Esophagus squamous epithelium (tissue), 4 donors: ENCODE measurements at regions not wholly inside any gene's neighbourhood (a gene's known extent, or its start where the extent isn't known, plus 50 kb on each side); places are given as distances from the start of the nearest gene placed in this dataset.

Experiments used
- POLR2A ChIP-seq, 4 donors: fragments of 450-650 bp; IDR thresholded peaks; one replicate each; pipeline ENCODE4 v1.6.1; 2017; ENCODE audit warnings: antibody characterized with exemption in 4 of 4, mild to moderate bottlenecking in 4 of 4, moderate library complexity in 3 of 4
- TF ChIP-seq, protein P1 (sequence below), 6 experiments: fragments of 450-650 bp in 4 of 6; fragments of 200-600 bp in 2 of 6; sonication (generic) in 2 of 6; IDR thresholded peaks; one replicate each; pipeline ENCODE4 v1.5.1; 2016 to 2019; ENCODE audit warnings: antibody characterized with exemption in 6 of 6, mild to moderate bottlenecking in 4 of 6, moderate library complexity in 4 of 6

DNA sequence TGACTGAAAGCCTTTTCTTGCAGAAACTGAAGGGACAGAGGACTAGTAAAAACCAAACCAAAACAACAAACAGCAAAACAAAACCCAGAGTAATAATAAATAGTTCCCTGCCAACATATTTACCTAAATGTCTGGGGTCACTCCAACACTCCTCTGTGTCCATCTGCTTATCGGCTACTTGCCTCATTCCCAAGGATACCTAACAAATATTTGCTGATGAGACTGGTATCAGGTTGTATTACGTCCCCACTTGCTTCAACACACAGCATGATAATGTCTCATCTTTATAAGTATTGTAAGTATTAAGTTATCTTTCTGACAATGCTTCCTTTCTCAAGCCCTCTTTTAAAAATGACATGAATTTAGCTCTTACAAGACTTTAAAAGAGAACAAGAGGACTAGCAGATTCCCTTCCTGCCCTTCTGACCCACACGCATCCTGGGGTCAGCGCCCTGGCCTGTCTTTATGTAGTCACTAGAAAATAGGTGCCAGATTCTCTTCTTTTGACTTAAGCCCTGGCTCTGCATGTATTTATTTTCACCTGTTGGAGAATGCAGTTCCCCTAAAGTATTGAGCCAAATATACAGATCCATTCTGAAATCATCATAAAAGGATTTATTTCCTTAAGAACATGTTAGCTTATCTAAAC lies 110.2 kb downstream of the SEM1 start:
- TF ChIP-seq, protein P1, sequence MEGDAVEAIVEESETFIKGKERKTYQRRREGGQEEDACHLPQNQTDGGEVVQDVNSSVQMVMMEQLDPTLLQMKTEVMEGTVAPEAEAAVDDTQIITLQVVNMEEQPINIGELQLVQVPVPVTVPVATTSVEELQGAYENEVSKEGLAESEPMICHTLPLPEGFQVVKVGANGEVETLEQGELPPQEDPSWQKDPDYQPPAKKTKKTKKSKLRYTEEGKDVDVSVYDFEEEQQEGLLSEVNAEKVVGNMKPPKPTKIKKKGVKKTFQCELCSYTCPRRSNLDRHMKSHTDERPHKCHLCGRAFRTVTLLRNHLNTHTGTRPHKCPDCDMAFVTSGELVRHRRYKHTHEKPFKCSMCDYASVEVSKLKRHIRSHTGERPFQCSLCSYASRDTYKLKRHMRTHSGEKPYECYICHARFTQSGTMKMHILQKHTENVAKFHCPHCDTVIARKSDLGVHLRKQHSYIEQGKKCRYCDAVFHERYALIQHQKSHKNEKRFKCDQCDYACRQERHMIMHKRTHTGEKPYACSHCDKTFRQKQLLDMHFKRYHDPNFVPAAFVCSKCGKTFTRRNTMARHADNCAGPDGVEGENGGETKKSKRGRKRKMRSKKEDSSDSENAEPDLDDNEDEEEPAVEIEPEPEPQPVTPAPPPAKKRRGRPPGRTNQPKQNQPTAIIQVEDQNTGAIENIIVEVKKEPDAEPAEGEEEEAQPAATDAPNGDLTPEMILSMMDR (IDR thresholded peaks at IDR 0.05), result no peak
- TF ChIP-seq POLR2A (IDR thresholded peaks at IDR 0.05), result no peak
